ENCODE measurements at regions not wholly inside any gene's neighbourhood (a gene's known extent, or its start where the extent isn't known, plus 50 kb on each side); places are given as distances from the start of the nearest gene placed in this dataset.
A peak's percentile ranks its signal among the peaks of the same experiment; 100 is the strongest.

GRCh38 chr11:27770576-27770975 is 70.3 kb upstream of the BDNF start:
- H2AFZ ChIP-seq (ENCODE audit: low read length) = no peak overlapping the region
- DNase-seq (ENCODE audit: low read depth in 2 of 2) = peak in 1 of 2 donors; percentile 48
- no peaks in the 10 kb centered on the region for H3K4me1 ChIP-seq (ENCODE audit: control insufficient read depth, extremely low read depth, insufficient read depth, low read length)
- no peaks in the 10 kb centered on the region for H3K27me3 ChIP-seq (ENCODE audit: control insufficient read depth, insufficient read depth, low read length)
- H3K4me3 ChIP-seq (replicated peaks in 1 of 4; ENCODE audit: control extremely low read depth in 1 of 4, insufficient read depth in 1 of 4, low read depth in 3 of 4, low read length in 4 of 4) = no peak overlapping the region
- H3K4me2 ChIP-seq (ENCODE audit: extremely low read depth, insufficient read depth, low read length) = no peak overlapping the region
- no peaks in the 10 kb centered on the region for H3K36me3 ChIP-seq (ENCODE audit: control insufficient read depth, insufficient read depth, low read length)
- TF ChIP-seq, protein P1, sequence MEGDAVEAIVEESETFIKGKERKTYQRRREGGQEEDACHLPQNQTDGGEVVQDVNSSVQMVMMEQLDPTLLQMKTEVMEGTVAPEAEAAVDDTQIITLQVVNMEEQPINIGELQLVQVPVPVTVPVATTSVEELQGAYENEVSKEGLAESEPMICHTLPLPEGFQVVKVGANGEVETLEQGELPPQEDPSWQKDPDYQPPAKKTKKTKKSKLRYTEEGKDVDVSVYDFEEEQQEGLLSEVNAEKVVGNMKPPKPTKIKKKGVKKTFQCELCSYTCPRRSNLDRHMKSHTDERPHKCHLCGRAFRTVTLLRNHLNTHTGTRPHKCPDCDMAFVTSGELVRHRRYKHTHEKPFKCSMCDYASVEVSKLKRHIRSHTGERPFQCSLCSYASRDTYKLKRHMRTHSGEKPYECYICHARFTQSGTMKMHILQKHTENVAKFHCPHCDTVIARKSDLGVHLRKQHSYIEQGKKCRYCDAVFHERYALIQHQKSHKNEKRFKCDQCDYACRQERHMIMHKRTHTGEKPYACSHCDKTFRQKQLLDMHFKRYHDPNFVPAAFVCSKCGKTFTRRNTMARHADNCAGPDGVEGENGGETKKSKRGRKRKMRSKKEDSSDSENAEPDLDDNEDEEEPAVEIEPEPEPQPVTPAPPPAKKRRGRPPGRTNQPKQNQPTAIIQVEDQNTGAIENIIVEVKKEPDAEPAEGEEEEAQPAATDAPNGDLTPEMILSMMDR (conservative IDR thresholded peaks at IDR 0.05 in 1 of 2, IDR thresholded peaks at IDR 0.05 in 1 of 2; ENCODE audit: low read depth in 1 of 2, low read length in 2 of 2) = no peak
- no peak for TF ChIP-seq EZH2 (IDR thresholded peaks at IDR 0.05; ENCODE audit: low read length, missing control alignments)
- no peaks in the 10 kb centered on the region for H3K79me2 ChIP-seq (ENCODE audit: control insufficient read depth, insufficient read depth, low read length)
- H3K9ac ChIP-seq (ENCODE audit: insufficient read depth, low read length) = no peak overlapping the region
- H3K27ac ChIP-seq (ENCODE audit: insufficient read depth, low read length) = no peak overlapping the region
- no peaks in the 10 kb centered on the region for H4K20me1 ChIP-seq (ENCODE audit: control insufficient read depth, extremely low read depth, insufficient read depth, low read length)
- H3K9me3 ChIP-seq (ENCODE audit: control insufficient read depth, insufficient read depth, low read depth, low read length) = no peaks in the 10 kb centered on the region

DNA sequence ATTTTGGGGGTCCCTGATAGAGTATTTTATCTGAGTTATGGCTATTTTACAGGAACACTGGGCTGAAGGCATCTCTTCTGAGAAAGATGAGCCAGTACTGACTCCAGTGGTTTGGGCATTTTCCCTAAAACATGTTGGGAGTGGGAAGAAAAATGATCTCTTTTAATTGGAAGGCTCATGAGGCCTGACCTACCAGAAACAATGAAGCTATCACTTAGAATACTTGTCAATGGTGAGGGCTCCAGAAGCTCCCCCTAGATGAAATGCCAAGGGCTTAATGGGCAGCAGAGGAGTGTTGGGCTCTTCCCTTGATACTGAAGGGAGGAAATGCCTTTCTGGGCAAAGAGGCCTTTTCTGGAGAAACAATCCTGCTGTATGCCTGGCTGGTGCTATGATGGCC is 63.5 kb upstream of the BDNF start:
- Histone ChIP-seq H3K4me1 (ENCODE audit: control insufficient read depth, extremely low read depth, insufficient read depth, low read length) (no peaks in the 10 kb centered on the region), H4K20me1 (ENCODE audit: control insufficient read depth, extremely low read depth, insufficient read depth, low read length) (no peaks in the 10 kb centered on the region), H2AFZ (ENCODE audit: low read length) (no peak overlapping the region), H3K9me3 (ENCODE audit: control insufficient read depth, insufficient read depth, low read depth, low read length) (no peaks in the 10 kb centered on the region), H3K27ac (ENCODE audit: insufficient read depth, low read length) (no peak overlapping the region), H3K27me3 (ENCODE audit: control insufficient read depth, insufficient read depth, low read length) (no peaks in the 10 kb centered on the region), H3K4me2 (ENCODE audit: extremely low read depth, insufficient read depth, low read length) (no peak overlapping the region), H3K9ac (ENCODE audit: insufficient read depth, low read length) (no peak overlapping the region), H3K79me2 (ENCODE audit: control insufficient read depth, insufficient read depth, low read length) (no peaks in the 10 kb centered on the region), H3K36me3 (ENCODE audit: control insufficient read depth, insufficient read depth, low read length) (no peaks in the 10 kb centered on the region), H3K4me3 (replicated peaks in 1 of 4; ENCODE audit: control extremely low read depth in 1 of 4, insufficient read depth in 1 of 4, low read depth in 3 of 4, low read length in 4 of 4) (no peak overlapping the region)
- no peak for TF ChIP-seq EZH2 (IDR thresholded peaks at IDR 0.05; ENCODE audit: low read length, missing control alignments)
- TF ChIP-seq, protein P1 (conservative IDR thresholded peaks at IDR 0.05 in 1 of 2, IDR thresholded peaks at IDR 0.05 in 1 of 2; ENCODE audit: low read depth in 1 of 2, low read length in 2 of 2) = no peak
- DNase-seq (ENCODE audit: low read depth in 2 of 2) = no peak

DNA sequence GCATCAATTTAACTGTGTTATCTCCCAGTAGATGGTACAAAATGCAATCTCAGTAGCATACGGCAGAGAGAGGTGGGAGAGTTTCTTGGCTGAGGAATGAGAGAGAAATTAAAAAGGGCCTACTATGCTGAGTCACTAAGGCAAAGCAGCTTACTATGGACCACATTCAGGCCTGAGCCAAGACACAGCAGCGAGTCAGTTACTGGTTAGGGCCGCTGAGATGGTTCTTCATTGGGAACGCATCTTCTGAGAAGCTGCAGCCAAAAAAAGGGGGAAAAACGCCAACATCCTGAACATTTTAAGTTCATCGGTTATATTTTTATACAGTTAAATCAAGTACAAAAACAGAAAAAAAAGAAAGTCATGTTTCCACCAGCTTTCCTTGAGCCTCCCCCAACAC is 61.1 kb upstream of the BDNF start:
- Histone ChIP-seq H2AFZ (ENCODE audit: low read length) (no peak overlapping the region), H3K4me3 (replicated peaks in 1 of 4; ENCODE audit: control extremely low read depth in 1 of 4, insufficient read depth in 1 of 4, low read depth in 3 of 4, low read length in 4 of 4) (no peak overlapping the region), H3K27ac (ENCODE audit: insufficient read depth, low read length) (no peak overlapping the region), H3K9me3 (ENCODE audit: control insufficient read depth, insufficient read depth, low read depth, low read length) (no peaks in the 10 kb centered on the region), H4K20me1 (ENCODE audit: control insufficient read depth, extremely low read depth, insufficient read depth, low read length) (no peaks in the 10 kb centered on the region), H3K79me2 (ENCODE audit: control insufficient read depth, insufficient read depth, low read length) (no peaks in the 10 kb centered on the region), H3K27me3 (ENCODE audit: control insufficient read depth, insufficient read depth, low read length) (no peaks in the 10 kb centered on the region), H3K36me3 (ENCODE audit: control insufficient read depth, insufficient read depth, low read length) (no peaks in the 10 kb centered on the region), H3K9ac (ENCODE audit: insufficient read depth, low read length) (no peak overlapping the region), H3K4me2 (ENCODE audit: extremely low read depth, insufficient read depth, low read length) (no peak overlapping the region), H3K4me1 (ENCODE audit: control insufficient read depth, extremely low read depth, insufficient read depth, low read length) (no peaks in the 10 kb centered on the region)
- no peak for TF ChIP-seq EZH2 (IDR thresholded peaks at IDR 0.05; ENCODE audit: low read length, missing control alignments)
- TF ChIP-seq, protein P1 (conservative IDR thresholded peaks at IDR 0.05 in 1 of 2, IDR thresholded peaks at IDR 0.05 in 1 of 2; ENCODE audit: low read depth in 1 of 2, low read length in 2 of 2) = no peak
- no peak for DNase-seq (ENCODE audit: low read depth in 2 of 2)

Measured in fibroblast of lung (primary cell).